K562 (cell line): ENCODE measurements at regions not wholly inside any gene's neighbourhood (a gene's known extent, or its start where the extent isn't known, plus 50 kb on each side); places are given as distances from the start of the nearest gene placed in this dataset.

Experiments
- ATAC-seq: fragments of 200-7000 bp; cut with Tn5 transposase; 3 replicates; pipeline ENCODE4 v1.9.1; 2020; ENCODE audit warnings: moderate library complexity
- BruUV-seq: library from RNA; stranded (reverse); fragments of 400-500 nt; replicated peaks from 2 replicates; lab custom pipeline; 2021; lab: Mats Ljungman, UMichigan
- CTCF ChIA-PET: fragments of 300-600 bp; formaldehyde crosslinking; extraction: SDS; loops from one replicate; lab custom pipeline; 2021; ENCODE audit warnings: low intra/inter-chr PET ratio; lab: Yijun Ruan, JAX
- POLR2A ChIA-PET: fragments of 300-600, 350-650 bp; sonication (Branson Sonifier 250); formaldehyde crosslinking; extraction: SDS; loops from one replicate; lab custom pipeline; 2021; ENCODE audit warnings: antibody characterized with exemption, inconsistent platforms; lab: Yijun Ruan, JAX
- DNase-seq, 4 experiments: peaks; one replicate each; pipeline versions ENCODE4 v3.0.0 to v3.0.0-alpha.2; 2011 to 2018; ENCODE audit warnings: low spot score in 3 of 4, mixed read lengths in 3 of 4; ENCODE audit errors: extremely low read depth in 1 of 4
- FAIRE-seq: peaks from 2 replicates; lab custom pipeline; 2011; peaks lifted over from hg19 to GRCh38; lab: Jason Lieb, UNC
- H2AFZ ChIP-seq: 2 replicates; pipeline ENCODE4 v1.6.0; 2011; ENCODE audit warnings: low read depth, low read length, control low read depth, inconsistent platforms
- H3K27ac ChIP-seq: fragments of 200-600 bp; 3 replicates; pipeline ENCODE4 v1.8.0; 2011; ENCODE audit warnings: low read depth, mild to moderate bottlenecking, control low read depth, inconsistent platforms, low read length, moderate library complexity, mixed read lengths; ENCODE audit errors: extremely low read depth
- H3K27me3 ChIP-seq, 2 experiments: fragments of 300-600 bp in 1 of 2; 2 replicates in 1 of 2; 3 replicates in 1 of 2; pipeline versions ENCODE4 v1.6.0 to v1.8.0; 2011; ENCODE audit warnings: inconsistent platforms in 2 of 2, low read length in 2 of 2, mild to moderate bottlenecking in 1 of 2, mixed read lengths in 1 of 2, moderate library complexity in 1 of 2; ENCODE audit not compliant: control insufficient read depth in 2 of 2, insufficient read depth in 2 of 2
- H3K36me3 ChIP-seq: fragments of 300-600 bp; 3 replicates; pipeline ENCODE4 v1.8.0; 2011; ENCODE audit warnings: mild to moderate bottlenecking, low read length, inconsistent platforms; ENCODE audit not compliant: control insufficient read depth, insufficient read depth
- H3K4me1 ChIP-seq, 2 experiments: fragments of 200-600 bp in 1 of 2; replicated peaks in 1 of 2; 2 replicates in 1 of 2; 3 replicates in 1 of 2; pipeline versions ENCODE4 v1.5.1 to v1.8.0; 2011; ENCODE audit warnings: inconsistent platforms in 2 of 2, low read length in 2 of 2, mild to moderate bottlenecking in 1 of 2, mixed read lengths in 1 of 2, moderate library complexity in 1 of 2; ENCODE audit not compliant: control insufficient read depth in 2 of 2, insufficient read depth in 2 of 2
- H3K4me2 ChIP-seq: 2 replicates; pipeline ENCODE4 v1.6.1; 2011; ENCODE audit warnings: low read length, control low read depth, inconsistent platforms, mixed read lengths; ENCODE audit not compliant: insufficient read depth
- H3K4me3 ChIP-seq: fragments of 200-600 bp; sonication (generic), shearing (Covaris generic); 2 replicates; pipeline ENCODE4 v1.5.1; 2016; ENCODE audit warnings: control low read depth, inconsistent platforms
- H3K79me2 ChIP-seq: fragments of 200-600 bp; 3 replicates; pipeline ENCODE4 v1.8.0; 2011; ENCODE audit warnings: low read length, inconsistent platforms; ENCODE audit not compliant: control insufficient read depth, insufficient read depth
- H3K9ac ChIP-seq, 2 experiments: 2 replicates each; pipeline versions ENCODE4 v1.6.0 to v1.6.1; 2011; ENCODE audit warnings: low read depth in 2 of 2, low read length in 2 of 2, control low read depth in 1 of 2, inconsistent platforms in 1 of 2, mild to moderate bottlenecking in 1 of 2, mixed read lengths in 1 of 2; ENCODE audit not compliant: insufficient read depth in 1 of 2
- H3K9me1 ChIP-seq: one replicate; pipeline ENCODE4 v1.6.0; 2011; ENCODE audit warnings: inconsistent platforms, mild to moderate bottlenecking, low read length, moderate library complexity; ENCODE audit not compliant: control insufficient read depth, insufficient read depth
- H3K9me3 ChIP-seq: replicated peaks from 2 replicates; pipeline ENCODE4 v1.5.1; 2011; ENCODE audit warnings: low read depth, low read length, inconsistent platforms; ENCODE audit not compliant: control insufficient read depth, insufficient read depth
- H4K20me1 ChIP-seq: replicated peaks from 2 replicates; pipeline ENCODE4 v1.6.1; 2011; ENCODE audit warnings: low read length, inconsistent platforms, mixed read lengths; ENCODE audit not compliant: control insufficient read depth, insufficient read depth
- NCOR1 ChIP-seq: fragments of 450-650 bp; IDR thresholded peaks from 2 replicates; pipeline ENCODE4 v1.6.1; 2016; ENCODE audit warnings: mild to moderate bottlenecking, moderate library complexity
- STAG1 ChIP-seq: sonication (generic); formaldehyde crosslinking; IDR thresholded peaks from 2 replicates; pipeline ENCODE4 v1.5.0; 2020; ENCODE audit warnings: missing genetic modification reagents, borderline replicate concordance
- U2AF2 ChIP-seq: fragments of 200-400 bp; formaldehyde crosslinking; optimal IDR thresholded peaks from 2 replicates; pipeline ENCODE3; 2017; ENCODE audit warnings: low read depth, mild to moderate bottlenecking, low read length
- ZNF76 ChIP-seq: fragments of 250-450 bp; sonication (Bioruptor Pico); IDR thresholded peaks from 2 replicates; pipeline ENCODE4 v1.4.0; 2020; ENCODE audit warnings: mild to moderate bottlenecking, moderate library complexity, borderline replicate concordance
- in situ Hi-C: fragments of 300-500 bp; cut with MboI; formaldehyde crosslinking; loops from 4 replicates; pipeline ENCODE4 v1.15.0; 2018; ENCODE audit warnings: inconsistent platforms, mixed read lengths
- intact Hi-C: fragments of 100-400 bp; cut with micrococcal nuclease; formaldehyde crosslinking; loops from 2 replicates; pipeline ENCODE4 v1.14.2; 2022
- TF ChIP-seq, protein P1 (sequence below): fragments of 450-650 bp; IDR thresholded peaks from 2 replicates; pipeline ENCODE4 v1.7.1; 2018; ENCODE audit warnings: mild to moderate bottlenecking, low read depth; ENCODE audit not compliant: partially characterized antibody
- TF ChIP-seq, protein P2 (sequence below): fragments of 450-650 bp; IDR thresholded peaks from one replicate; pipeline ENCODE4 v1.6.1; 2018; ENCODE audit warnings: mild to moderate bottlenecking, moderate library complexity; ENCODE audit not compliant: partially characterized antibody
- TF ChIP-seq, protein P3 (sequence below): fragments of 450-650 bp; IDR thresholded peaks from 2 replicates; pipeline ENCODE4 v1.6.1; 2016

DNA sequence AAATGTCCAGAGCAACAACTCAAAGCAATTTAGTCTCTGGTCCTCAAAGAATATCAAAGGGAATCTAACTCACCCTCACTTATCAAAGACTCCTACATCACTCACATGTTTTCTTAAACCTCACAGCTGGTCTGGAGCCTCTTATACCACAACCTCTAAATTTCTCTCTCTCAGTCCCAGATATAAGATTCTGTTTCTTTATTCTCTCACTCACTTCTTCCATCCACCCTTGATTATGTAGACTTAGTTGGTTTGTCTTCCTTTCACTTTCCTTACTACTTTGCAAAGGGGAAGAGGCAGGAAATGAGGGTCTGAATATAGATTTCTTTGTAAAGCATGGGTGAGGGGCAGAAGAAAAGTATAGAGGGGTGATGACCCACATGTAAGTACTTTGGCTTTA is 75.4 kb upstream of the STARD4 start:
- ATAC-seq: no peak
- in situ Hi-C loops: no loop called here
- BruUV-seq: no TSS peak

More for the DNA sequence above, 75.4 kb upstream of the STARD4 start:
- ChIA-PET POLR2A (no interaction called here), CTCF (interaction anchor here (0.7 kb wide), 1 partner anchor 510 kb away, joined by 3 read pairs; no protein-coding TSS in a partner anchor)
- no peak overlapping the region for H3K9ac ChIP-seq
- no peaks in the 10 kb centered on the region for H3K9me3 ChIP-seq
- H3K9me1 ChIP-seq: no peaks in the 10 kb centered on the region
- H3K4me1 ChIP-seq: no peaks in the 10 kb centered on the region
- H3K4me2 ChIP-seq: no peak overlapping the region
- DNase-seq (no peak), FAIRE-seq (no peak)
- TF ChIP-seq U2AF2 (no peak), ZNF76 (CRISPR knock-in tag) (no peak), NCOR1 (no peak), STAG1 (CRISPR knock-in tag) (no peak)
- TF ChIP-seq, protein P1, sequence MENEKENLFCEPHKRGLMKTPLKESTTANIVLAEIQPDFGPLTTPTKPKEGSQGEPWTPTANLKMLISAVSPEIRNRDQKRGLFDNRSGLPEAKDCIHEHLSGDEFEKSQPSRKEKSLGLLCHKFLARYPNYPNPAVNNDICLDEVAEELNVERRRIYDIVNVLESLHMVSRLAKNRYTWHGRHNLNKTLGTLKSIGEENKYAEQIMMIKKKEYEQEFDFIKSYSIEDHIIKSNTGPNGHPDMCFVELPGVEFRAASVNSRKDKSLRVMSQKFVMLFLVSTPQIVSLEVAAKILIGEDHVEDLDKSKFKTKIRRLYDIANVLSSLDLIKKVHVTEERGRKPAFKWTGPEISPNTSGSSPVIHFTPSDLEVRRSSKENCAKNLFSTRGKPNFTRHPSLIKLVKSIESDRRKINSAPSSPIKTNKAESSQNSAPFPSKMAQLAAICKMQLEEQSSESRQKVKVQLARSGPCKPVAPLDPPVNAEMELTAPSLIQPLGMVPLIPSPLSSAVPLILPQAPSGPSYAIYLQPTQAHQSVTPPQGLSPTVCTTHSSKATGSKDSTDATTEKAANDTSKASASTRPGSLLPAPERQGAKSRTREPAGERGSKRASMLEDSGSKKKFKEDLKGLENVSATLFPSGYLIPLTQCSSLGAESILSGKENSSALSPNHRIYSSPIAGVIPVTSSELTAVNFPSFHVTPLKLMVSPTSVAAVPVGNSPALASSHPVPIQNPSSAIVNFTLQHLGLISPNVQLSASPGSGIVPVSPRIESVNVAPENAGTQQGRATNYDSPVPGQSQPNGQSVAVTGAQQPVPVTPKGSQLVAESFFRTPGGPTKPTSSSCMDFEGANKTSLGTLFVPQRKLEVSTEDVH: no peak
- TF ChIP-seq, protein P2, sequence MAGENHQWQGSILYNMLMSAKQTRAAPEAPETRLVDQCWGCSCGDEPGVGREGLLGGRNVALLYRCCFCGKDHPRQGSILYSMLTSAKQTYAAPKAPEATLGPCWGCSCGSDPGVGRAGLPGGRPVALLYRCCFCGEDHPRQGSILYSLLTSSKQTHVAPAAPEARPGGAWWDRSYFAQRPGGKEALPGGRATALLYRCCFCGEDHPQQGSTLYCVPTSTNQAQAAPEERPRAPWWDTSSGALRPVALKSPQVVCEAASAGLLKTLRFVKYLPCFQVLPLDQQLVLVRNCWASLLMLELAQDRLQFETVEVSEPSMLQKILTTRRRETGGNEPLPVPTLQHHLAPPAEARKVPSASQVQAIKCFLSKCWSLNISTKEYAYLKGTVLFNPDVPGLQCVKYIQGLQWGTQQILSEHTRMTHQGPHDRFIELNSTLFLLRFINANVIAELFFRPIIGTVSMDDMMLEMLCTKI: no peak
- TF ChIP-seq, protein P3, sequence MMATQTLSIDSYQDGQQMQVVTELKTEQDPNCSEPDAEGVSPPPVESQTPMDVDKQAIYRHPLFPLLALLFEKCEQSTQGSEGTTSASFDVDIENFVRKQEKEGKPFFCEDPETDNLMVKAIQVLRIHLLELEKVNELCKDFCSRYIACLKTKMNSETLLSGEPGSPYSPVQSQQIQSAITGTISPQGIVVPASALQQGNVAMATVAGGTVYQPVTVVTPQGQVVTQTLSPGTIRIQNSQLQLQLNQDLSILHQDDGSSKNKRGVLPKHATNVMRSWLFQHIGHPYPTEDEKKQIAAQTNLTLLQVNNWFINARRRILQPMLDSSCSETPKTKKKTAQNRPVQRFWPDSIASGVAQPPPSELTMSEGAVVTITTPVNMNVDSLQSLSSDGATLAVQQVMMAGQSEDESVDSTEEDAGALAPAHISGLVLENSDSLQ: no peak
- intact Hi-C loops: no loop called here
- H4K20me1 ChIP-seq: no peaks in the 10 kb centered on the region
- H3K4me3 ChIP-seq: no peak overlapping the region
- no peaks in the 10 kb centered on the region for H3K79me2 ChIP-seq
- no peaks in the 10 kb centered on the region for H3K27me3 ChIP-seq
- H2AFZ ChIP-seq: no peak overlapping the region
- no peaks in the 10 kb centered on the region for H3K36me3 ChIP-seq
- no peak overlapping the region for H3K27ac ChIP-seq
